AML-193 (cell line): ENCODE measurements at regions not wholly inside any gene's neighbourhood (a gene's known extent, or its start where the extent isn't known, plus 50 kb on each side); places are given as distances from the start of the nearest gene placed in this dataset.
"Not testable (repeated sequence)": the region's sequence is repeated elsewhere in the genome, so short reads cannot be mapped to it uniquely, and the experiment has no call there.

Source experiments
- DNase-seq, 2 experiments: peaks; one replicate each; lab custom pipeline; 2025; lab: John Stamatoyannopoulos, UW

DNA sequence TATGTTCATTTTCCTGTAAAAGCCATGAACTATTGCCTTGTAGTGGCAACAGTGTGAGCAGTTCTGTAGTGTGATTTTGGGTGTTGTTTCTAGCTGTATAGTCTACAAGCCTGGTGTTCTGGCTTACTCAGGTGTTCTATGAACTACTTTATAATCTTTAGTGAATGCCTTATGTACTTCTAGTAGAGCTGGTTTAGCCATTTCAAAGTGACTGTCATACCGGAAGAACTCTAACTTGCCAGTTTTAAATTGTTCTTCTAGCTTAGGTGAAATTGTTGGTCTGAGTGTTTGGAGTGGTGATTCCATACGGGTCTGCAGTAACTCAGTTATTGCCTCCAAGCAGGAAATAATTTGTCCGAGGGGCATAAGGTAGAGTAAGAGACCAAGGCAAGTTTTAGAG, 150.2 kb upstream of the ZNF184 start:
- no peak for DNase-seq

DNA sequence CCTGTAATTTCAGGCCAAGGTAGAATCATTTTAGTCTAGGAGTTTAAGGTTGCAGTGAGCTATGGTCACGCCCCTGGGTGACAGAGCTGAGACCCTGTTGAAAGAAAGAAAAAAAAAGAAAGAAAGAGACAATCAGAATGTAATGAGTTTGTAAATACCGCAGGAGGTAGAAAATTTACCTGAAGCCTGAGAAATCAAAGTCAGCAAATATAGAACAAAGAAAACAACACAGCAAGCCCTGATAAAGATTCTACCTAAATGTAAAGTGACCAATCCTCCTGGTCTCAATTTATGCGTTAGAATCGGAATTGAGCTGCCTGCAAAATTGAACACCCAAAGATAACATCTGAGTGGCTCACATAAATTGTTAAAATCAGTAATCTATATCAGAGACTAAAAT, 146.5 kb upstream of the ZNF184 start:
- DNase-seq, result no peak

DNA sequence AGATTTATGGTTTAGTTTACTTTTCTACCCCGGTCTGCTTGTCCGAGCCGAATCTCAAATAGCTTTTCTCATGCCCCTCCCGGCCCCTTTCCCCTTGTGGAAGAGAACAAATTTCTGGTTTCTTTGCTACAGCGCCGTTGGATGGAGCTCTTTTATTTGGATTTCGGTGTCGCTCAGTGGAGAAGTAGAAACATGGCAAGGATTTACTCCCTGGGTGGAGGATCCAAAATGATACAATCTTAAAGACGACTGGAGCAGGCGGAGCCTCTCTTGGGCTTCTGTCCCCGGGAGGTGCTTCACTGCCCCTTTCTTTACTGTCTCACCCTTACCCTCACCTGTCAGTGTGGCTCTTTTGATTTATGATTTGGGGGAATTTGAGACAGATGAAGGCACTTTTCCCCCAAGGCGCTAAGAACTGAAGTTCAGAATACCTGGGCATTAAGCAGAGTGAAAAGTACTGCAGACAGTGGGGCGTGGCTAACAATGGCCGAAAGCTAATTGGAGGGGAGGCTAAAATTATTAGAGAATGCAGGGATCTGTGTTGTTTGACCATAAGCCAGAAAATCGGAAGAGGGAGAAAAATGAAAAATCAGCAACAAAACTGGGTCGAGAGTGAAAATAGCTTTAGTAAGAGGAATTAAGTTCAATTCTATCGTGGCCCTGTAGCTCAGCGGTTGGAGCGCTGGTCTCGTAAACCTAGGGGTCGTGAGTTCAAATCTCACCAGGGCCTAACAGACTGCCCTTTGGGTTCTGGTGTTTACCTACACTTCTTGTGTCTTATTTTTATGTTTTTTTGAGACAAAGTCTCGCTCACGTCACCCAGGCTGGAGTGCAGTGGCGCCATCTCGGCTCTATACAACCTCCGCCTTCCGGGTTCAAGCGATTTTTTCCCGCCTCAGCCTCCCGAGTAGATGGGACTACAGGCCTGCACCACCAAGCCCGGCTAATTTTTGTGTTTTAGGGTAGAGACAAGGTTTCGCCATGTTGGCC, 145.1 kb upstream of the ZNF184 start:
- DNase-seq, result no peak

DNA sequence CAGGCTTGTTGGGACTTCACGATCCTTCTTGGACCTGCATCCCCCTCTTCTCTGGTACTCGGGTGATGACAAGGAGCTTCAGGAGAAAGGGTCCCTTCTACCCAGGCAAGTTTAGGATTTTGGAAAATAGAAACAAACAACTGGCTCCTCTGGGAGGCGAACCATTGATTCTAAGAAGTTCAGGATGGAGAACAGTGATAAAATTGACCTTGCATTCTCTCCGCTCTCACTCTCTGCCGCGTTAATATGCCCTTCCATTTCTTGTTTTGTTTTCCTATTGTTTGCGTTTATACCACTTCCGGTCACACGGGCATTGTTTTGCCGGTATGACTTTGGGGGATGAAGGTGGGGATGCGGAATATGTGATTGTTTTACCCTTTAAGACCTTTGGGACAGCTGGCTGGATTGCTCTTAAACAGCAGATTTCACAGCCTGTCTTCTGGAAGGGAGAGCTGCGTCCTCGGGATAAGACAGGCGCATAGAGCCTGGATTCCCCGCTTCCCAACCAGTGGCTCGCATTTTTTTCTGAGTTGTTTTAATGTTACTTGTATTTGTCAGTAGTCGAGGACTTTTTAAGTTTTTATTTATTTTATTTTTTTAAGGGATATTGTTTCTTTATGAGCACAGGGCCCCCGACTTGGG, 144.3 kb upstream of the ZNF184 start:
- DNase-seq, result no peak

DNA sequence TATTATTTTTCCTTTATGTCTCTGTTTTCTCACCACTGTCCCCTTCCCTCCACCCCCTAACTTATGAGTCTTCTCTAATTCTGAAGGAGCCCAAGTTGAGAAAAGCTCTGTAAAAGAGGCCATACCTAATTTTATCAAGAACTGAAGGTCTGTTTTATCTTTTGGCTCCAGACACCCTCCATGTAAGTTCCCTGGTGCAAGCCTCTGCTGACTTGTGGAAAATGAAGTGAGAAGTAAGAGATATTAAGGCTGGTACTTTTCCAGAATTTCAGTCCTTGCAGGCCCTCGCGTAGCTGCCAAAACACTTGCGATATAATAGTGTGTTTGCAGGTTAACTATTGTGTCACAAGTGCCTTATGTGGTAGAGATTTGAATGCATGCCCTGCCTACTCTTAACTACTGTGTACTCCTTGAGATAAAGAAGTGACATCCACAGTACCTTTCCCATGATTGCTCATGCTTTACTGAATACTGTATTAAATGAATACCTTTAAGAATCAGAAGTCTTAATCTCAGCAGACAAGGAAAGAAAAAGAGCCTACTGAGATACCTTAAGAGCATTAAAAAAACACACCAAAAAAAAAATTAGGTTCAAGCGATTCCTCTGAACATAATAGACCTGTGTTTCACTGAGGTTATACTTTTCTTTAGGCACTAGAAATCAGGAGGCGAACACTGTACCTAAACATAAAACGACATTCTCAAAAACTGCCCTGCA, 143.6 kb upstream of the ZNF184 start:
- DNase-seq, result no peak

DNA sequence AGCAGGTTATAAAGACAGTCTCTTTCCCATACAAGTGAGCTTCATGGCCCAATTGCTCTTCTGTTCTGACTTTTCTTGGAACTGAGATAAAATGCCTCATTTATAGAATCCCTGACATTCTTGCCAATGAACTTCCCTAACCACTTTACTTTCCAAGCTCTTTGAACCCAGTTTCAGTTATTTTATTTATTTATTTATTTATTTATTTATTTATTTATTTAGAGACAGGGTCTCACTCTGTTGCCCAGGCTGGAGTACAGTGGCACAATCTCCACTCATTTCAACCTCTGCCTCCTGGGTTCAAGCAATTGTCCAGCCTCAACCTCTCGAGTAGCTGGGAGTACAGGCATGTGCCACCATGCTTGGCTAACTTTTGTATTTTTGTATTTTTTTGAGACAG, 138.5 kb upstream of the ZNF184 start:
- no peak for DNase-seq

DNA sequence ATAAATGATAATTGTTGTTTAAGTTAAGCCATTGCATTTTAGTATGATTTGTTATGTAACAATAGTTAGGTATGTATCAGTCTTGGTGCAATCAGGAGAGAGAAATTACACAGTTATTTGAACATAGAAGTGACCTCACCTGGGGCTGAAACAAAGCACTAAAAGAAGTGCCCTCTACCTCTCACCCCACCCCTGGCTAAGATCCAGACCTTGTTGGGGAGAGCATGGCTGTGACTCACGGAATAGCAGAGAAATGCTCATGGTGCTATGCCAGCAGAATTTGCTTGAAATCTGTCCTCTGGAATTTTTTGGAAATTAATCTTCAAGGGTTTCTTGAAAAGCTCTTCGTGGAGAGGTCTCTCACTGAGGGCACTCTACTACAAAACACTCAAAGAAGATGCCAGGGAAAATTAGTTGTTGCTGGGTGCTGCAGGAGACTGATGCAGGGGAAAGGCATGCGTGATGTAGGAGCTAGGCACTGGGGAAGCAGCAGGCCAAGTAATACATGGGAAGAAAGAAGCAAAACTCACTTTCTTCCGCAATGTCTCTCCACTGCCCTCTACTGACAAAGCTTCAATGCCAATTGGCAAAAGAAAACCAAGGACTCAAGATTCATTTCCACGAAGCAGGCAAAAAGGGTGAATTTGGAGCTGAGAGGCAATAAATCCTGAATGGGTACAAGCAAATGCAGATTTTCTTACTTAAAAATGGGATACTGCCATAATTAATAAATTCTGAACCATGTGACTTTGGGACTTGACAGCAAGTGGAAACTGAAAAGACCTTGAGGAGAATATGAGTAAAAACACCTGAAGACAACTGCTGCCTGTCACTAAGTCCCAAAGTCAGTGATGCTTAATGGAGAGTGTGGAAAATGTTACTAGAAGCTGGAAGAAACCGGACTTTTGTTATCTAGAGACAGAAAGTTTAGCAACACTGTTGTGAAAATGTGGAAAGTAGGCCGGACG, 136.3 kb upstream of the ZNF184 start:
- DNase-seq, result peak; percentile 54 to 63

DNA sequence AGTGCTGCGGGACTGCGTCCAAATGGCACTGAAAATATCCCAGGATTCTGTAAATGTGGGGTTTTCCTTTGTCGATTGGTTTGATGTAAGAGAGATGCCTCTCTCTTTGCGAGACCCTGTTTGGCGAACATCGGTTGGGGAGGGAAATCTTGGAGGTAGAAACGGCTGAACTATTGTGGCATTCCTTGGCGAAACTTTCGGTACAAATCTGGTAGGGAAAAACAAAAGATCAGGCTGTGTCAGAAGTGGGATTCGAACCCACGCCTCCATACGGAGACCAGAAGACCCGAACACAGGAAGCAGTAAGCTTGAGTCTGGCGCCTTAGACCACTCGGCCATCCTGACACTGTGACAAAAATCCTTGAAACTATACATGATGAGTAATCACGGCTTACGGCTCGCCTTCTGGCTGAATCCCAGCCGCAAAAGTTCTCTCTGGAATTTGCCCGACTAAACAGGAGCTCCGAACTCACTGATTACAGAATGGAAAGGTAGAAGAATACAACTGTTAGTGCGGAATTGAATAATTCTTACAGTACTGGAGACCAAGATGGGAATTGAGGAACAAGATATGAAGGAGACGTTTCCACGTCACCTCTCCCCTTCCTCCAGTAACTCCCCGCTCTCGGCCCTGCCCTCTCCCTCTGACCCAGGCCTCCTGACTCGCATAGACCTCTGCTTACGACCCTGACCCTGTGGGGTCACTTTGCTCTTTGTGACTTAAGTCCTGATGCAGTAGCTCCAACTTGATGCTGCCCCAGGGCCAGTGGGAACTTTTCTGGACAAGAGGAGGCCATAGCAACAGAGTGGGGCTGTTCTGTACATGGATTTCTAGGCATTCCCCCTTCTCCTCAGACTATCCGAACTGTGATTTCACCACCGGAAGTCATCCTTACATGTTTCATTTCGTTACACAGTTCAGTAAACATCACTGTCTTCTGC, 132.8 kb upstream of the ZNF184 start:
- DNase-seq, result no peak

DNA sequence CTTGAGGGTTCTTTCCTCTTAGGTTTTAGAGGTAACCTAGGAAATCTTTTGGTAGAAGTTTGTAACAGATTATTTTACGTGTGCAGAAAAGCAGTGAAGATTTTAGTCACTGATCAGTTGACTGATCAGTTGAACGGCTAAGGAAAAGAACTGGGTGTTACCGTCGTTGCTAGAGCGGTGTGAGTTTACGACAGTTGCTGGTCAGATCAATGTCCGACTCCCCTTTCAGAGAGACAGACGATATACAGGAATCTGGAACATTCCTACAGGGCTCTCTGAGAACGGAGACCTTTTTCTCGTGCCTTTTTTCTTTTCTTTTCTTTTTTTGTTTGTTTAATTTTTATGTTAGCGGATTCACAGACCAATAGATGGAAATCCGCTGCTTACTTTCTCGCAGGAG, 132.1 kb upstream of the ZNF184 start:
- DNase-seq, result no peak

DNA sequence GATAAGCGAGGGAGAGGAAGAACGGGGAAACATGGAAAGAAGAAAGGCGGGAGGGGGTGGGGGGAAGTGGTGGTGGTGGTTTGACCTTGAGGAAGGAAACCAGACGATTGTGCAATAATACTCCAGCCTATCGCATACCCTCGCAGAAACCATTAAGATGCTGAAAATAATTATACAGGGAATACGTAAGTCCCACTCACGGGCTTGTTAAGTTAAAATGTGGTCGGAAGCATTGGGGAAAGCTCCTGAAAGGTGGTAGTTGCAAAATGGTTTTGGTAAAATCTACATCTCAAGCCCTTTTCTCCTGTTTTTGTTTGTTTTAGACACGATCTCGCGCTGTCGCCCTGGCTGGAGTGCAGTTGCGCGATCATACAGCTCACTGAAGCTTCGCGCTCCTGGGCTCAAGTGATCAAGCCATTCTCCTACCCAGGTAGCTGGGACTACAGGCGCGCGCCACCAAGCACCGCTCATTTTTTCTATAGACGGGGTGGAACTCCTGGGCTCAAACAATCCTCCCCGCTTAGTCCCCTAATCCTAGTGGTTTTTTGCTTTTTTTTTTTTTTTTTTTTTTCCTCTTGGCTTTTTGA, 128.9 kb upstream of the ZNF184 start:
- no peak for DNase-seq

DNA sequence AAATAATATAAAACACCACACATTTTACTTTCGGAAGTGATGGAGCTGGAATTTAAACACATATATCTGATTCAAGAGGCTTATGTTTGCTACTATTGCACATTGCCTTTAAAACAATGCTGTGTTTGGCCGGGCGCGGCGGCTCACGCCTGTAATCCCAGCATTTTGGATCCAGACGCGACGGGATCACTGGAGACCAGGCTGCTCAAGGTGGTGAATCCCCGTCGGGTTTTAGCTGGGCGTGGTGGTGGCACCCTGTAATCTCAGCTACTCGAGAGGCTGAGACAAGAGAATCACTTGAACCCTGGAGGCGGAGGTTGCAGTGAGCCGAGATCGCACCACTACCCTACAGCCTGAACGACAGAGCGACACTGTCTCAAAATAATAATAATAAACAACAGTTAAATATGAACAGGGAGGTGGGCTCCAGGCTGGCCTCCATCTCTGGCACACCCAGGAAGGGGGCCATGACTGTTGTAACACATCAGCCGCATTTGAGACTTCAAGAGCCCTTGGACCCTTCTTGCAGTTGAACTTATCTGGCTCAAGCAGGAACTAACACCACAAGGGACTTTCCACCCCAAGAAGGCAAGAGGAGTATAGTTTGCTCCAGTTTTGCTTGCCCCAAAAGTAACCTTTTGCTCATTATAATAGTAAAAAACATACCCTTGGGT, 127.1 kb upstream of the ZNF184 start:
- no peak for DNase-seq

DNA sequence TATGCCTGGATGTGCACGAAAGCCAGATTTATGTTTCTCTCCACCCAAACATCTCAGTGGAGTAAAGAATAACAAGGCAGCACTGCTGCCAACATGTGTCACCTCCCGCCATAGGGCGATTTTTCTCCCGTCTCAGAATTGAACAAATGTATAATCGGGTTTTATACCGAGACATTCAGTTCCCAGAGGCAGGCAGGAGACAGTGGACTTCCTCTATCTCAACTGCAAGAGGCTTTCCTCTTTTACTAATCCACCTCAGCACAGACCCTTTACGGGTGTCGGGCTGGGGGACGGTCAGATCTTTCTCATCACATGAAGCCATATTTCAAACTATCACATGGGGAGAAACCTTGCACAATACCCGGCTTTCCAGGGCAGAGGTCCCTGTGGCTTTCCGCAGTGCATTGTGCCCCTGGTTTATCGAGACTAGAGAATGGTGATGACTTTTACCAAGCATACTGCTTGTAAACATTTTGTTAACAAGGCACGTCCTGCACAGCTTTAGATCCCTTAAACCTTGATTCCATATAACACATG, 124.2 kb upstream of the ZNF184 start:
- not testable (repeated sequence) for DNase-seq

DNA sequence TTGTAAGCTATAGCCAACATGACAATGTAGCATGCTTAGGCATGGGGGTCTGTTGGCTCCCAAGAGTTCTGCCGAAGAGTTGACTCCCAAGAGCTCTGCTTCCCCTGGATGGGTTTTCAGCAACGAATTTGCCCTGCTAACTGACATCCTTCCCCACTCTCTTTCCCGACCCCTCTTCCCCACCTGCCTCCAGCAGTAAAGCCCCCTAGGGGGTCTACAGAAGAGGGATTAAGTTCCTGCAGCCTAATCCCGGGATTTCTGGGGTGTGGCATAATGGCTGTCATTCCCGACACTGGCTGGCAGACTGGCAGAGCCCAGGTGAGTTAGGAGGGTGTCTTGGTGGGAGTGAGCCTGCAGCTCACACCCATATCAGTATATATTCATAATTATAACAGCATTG, 121.0 kb upstream of the ZNF184 start:
- DNase-seq, result no peak

DNA sequence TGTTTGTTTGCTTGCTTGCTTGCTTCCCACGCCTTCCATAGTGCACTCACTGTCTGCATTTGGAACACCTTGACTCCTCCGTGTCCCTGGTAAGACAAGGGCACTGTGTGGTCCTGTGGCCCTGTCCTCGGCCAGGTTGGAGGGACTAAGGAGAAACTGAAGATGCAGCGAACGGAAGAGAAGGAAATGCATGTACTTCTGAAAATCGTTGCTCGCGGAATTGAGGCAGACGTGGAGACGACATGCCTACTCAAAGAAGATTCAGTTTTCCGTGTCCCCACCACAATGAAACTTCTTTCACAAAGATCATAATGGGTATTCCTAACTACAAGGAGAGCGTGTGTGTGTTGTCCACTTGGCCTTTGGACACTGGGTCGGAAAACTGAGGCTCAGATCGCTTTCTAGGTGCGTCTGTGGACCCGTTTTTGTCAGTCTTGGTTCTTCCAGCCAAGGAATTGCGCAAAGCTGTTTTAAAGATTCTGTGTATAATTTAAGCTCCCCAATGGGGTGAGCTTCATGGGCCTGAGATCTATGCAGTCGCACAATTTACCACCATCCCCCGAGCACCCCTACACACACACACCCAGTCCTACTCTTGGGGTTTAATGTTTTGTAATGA, 120.4 kb upstream of the ZNF184 start:
- no peak for DNase-seq

DNA sequence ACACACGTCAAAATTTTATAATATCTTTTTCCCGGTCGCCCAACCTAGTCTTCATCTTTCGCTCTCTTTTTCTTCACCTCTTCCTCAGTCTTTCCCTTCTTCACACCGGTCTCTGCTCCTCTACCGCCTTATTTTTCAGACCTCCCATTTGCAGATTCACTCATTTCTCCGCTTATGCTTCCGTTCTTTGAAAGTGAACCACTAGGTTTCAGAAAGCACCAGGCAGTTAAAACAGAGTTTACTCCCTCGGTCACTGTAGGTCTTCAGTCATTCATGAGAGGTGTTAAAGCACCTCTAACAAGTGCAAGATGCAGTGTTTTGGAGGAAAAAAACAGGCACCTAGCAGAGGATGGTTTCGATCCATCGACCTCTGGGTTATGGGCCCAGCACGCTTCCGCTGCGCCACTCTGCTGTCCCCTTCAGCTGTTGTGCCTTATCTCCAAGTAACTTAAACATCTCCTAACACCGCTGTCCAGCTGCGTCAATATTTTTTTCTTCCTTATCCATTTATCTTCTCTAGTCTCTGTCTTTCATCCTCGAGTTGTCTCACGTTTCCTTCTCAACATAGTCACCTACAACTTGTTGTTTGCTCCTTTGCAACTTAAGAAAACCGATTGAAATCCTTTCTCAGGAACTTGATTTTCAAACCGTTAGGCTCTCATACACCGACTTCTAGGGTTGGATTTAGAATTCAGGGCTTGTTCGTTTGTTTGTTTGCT, 119.7 kb upstream of the ZNF184 start:
- no peak for DNase-seq

DNA sequence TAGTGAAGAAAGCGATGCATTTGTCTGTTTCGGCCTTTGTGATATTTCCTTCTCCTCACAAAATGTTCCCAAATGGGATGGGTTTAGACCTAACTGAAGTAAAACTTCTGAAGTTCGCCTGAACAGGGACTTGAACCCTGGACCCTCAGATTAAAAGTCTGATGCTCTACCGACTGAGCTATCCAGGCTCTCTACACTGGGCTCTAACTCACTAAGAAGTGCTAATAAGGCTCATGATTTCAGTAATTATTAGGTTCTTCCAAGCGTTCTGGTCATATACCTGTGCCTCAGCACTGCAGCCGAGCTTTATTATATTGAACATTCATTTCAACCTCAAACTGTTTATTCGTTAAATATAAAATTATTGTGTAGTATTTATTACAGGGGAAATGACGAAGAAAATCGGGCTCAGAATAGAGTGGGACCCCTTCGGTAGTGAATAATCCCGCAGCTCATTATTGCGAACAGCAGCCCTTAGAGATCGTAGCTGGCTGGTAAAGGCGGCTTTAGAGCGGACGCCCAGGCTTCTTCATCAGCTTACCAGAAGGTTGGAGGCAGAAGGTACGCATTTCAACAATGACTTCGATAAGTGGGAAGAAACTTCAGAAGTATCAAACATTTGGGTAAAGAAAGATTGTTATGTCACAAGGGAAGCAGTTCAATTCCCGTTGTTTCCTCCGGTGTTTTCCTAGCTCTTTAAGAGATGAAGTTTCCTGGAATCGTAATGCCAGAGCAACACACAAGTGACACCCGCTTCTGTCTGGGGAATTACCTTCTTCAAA, 119.0 kb upstream of the ZNF184 start:
- DNase-seq, result no peak

DNA sequence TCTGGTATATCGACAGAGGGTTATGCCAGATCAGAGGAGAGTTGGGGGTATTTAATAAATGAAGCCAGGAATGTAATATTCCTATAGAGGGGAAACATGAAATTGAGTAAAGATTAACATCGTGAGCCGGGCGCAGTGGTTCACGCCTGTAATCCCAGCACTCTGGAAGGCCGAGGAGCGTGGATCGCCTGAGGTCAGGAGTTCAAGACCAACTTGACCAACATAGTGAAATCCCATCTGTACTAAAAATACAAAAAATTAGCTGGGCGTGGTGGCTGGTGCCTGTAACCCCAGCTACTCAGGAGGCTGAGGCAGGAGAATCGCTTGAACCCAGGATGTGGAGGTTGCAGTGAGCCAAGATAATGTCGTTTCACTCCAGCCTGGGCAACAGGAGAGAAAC, 112.4 kb upstream of the ZNF184 start:
- DNase-seq, result not testable (repeated sequence)
